ENCODE measurements at regions not wholly inside any gene's neighbourhood (a gene's known extent, or its start where the extent isn't known, plus 50 kb on each side); places are given as distances from the start of the nearest gene placed in this dataset.
A peak's percentile ranks its signal among the peaks of the same experiment; 100 is the strongest.

DNA sequence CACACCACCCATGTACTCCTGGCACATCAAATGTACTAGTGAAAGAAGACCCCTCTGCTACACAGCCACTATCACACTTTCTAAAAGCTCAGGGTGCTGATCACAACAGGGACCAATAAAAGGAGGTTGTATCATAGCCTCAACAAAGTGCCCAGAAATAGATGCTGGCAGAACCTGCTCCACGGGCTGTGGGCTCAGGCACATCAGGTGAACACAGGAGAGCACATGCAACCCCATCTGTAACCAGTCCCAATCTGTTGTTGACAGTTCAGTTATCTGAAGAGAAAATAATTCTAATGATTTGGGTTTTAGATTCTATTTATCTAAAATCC is 282.6 kb upstream of the HSFY2 start:
- Histone ChIP-seq H3K27me3 (no peaks in the 10 kb centered on the region), H3K9me3 (no peaks in the 10 kb centered on the region), H3K36me3 (no peaks in the 10 kb centered on the region), H3K4me3 (no peak overlapping the region)
- DNase-seq = no peak

DNA sequence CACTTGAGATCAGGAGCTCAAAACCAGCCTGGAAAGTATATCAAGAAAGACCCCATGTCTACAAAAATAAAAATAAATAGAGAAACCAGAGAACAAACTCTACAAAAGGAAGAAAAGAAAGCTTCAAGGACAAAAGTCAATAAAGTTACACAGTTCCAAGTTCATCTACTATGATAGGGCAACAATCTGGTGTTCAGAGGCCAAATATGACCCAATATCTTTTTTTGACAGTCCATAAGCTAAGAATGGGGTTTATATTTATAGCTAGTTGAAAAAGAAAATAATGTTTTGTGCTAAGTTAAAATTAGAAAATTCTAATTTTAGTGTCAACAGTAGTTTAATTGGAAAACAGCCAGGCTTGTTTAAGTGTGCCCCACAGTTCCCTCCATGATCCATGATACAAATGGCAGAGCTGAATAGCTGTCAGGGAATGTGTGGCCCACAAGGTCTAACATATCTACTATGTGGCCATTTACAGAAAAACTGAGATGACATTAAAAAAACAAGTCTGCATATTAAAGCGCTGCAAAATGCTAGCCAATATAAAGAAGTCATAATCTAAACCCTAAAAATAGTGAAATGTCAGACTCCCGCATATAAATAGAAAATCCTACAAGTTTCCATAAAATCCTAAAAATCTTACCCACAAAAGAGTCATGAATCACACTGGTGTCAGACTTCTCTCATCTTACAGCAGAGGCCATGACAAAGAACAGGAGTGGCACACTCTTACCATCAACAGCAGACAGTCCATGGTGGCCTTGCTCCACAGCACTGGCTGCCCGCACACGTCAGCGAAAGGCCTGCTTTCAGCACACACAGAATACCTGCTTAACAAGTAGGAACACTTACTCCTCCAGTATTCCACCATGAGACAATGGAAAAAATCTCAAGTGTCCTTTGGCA is 281.9 kb upstream of the HSFY2 start:
- no peaks in the 10 kb centered on the region for H3K27me3 ChIP-seq
- DNase-seq = no peak

DNA sequence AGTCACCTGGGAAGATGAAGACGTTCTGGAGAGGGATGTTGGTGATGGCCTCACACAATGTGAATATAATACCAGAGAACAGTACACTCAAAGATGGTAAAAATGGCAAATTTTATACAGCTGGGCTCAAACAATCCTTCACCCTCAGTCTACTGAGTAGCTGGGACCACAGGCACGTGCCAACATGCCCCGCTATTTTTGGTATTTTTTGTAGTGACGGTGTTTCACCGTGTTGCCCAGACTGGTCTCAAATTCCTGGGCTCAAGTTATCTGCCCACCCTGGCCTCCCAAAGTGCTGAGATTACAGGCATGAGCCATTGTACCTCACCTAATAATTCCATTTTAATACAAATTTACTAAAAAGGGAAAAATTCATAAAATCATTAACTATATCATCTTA is 280.3 kb upstream of the HSFY2 start:
- no peaks in the 10 kb centered on the region for H3K36me3 ChIP-seq
- H3K4me3 ChIP-seq = no peak overlapping the region
- no peaks in the 10 kb centered on the region for H3K9me3 ChIP-seq
- DNase-seq = no peak
- H3K27me3 ChIP-seq = no peaks in the 10 kb centered on the region

More for the DNA sequence above, 281.9 kb upstream of the HSFY2 start:
- Histone ChIP-seq H3K9me3 (no peaks in the 10 kb centered on the region), H3K36me3 (no peaks in the 10 kb centered on the region), H3K4me3 (no peak overlapping the region)

DNA sequence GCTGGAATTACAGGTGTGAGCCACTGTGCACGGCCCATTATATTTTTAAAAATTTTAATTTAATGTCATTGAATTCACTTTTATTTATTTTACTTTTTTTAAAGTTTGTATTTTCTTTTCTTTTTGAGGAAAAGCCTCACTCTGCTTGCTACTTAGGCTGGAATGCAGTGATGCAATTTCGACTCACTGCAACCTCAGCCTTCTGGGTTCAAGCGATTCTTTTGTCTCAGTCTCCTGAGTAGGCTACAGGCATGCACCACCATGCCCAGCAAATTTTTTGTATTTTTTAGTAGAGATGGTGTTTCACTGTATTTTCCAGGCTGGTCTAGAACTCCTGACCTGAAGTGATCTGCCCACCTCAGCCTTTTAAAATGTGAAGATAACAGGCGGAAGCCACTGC is 277.5 kb upstream of the HSFY2 start:
- H3K4me3 ChIP-seq = no peak overlapping the region
- H3K9me3 ChIP-seq = no peaks in the 10 kb centered on the region
- H3K36me3 ChIP-seq = no peaks in the 10 kb centered on the region
- H3K27me3 ChIP-seq = no peaks in the 10 kb centered on the region
- peak; percentile 28 for DNase-seq

DNA sequence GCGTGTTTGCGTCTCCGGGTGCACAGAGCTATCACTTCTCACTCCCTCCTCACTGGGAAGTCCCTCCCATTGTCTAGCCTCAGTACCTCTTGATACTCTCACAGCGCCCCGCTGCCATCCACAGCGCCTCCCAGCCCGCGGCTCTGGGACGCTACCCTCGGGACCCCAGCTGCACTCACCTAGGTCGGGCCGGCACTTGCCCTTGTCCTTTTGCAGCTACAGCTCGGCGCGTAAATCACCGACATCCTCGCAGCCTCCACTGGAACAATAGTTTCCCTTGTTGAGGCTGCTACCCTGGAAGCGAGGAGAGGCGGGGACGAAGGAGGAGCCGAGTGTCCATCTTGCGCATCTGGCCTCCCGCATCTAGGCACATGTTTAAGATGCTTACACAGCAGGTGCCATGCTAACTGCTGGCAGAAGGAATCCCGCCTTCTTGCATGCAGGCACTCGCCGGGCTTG is 269.5 kb upstream of the HSFY2 start:
- Histone ChIP-seq H3K36me3 (no peaks in the 10 kb centered on the region), H3K4me3 (no peak overlapping the region), H3K9me3 (no peaks in the 10 kb centered on the region), H3K27me3 (no peaks in the 10 kb centered on the region)
- DNase-seq = no peak

DNA sequence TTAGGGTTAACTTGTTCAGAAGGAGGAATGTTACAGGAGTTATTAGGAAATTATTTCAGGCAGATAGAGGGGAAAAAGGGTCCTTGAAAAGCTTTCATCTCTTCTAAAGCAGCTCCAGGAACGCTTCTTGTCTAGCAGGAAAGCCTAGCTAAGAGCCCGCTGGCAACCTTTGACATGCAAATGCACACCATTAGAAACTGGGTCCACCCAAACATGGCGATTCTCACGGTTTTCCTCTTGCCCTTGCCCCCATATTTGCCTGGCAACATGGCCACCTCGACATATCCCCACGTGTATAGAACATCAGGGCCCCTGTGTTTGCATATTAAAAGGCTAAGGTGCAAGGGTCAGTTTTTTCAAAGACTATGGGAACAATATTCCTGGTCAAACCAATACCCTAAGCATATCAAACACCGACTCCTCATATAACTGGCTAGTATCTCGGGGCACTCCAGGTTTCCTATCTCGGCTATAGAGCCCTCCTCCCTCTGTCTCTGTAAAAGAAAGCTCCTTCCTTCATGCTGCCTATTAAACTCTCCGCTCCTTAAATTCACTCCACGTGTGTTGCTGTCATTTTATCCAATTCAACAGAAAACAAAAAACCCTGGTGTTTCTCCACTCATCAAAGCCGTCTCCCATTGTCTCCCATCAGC is 268.9 kb upstream of the HSFY2 start:
- DNase-seq = no peak
- H3K36me3 ChIP-seq = no peaks in the 10 kb centered on the region
- H3K4me3 ChIP-seq = no peak overlapping the region
- H3K27me3 ChIP-seq = no peaks in the 10 kb centered on the region
- no peaks in the 10 kb centered on the region for H3K9me3 ChIP-seq

DNA sequence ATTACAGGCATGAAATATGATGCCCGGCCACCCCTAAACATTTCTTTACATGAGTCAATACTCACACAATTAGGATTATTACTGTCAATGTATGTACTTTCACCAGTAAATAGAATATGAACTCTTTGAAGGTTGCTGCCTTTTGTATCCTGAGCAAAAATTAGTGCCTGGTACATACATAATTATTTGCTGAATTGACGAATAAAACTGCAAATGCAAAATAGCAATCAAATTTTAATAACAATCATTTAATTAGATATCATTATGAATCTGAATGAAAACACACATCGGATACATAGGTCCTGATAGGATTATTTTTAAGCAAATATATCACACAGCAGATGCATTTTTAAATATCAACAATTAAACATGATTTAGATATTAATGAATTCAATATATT is 253.1 kb upstream of the HSFY2 start:
- Histone ChIP-seq H3K27me3 (no peaks in the 10 kb centered on the region), H3K4me3 (no peak overlapping the region), H3K9me3 (no peaks in the 10 kb centered on the region), H3K36me3 (no peaks in the 10 kb centered on the region)
- no peak for DNase-seq

DNA sequence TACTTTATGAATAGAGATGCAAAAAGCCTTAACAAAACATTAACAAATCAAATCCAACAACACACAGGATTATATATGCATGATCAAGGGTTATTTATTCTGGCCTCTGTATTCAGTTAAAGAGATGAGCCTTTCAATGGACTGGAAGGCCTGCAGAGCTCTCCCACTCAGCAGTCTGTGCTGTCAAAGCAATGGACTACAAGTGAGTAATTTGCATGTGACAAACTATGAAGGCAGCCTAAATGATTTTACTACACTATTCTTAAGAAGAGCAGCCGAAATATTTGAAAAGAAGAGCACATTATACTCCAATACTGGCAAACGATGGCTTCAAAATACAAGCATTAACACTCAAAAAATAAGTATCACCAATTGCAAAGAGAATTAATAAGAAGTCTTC is 250.4 kb upstream of the HSFY2 start:
- no peaks in the 10 kb centered on the region for H3K36me3 ChIP-seq
- no peak for DNase-seq
- H3K9me3 ChIP-seq = no peaks in the 10 kb centered on the region

DNA sequence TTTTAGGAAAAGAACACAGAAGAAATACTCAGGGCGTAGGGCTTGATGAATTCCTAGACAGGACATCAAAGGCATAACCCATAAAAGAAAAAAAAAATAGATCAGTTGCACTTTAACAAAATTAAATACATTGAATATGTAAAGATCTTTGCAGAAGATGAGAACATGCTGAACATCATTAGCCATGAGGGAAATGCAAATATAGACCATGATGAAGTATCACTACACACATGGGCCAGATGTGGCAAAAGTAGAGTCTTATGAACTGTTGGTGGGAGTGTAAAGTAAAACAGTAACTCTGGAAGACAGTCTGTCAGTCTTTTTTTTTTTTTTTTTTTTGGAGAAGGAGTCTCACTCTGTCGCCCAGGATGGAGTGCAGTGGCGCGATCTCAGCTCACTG is 246.7 kb upstream of the HSFY2 start:
- H3K4me3 ChIP-seq = no peak overlapping the region
- H3K36me3 ChIP-seq = no peaks in the 10 kb centered on the region
- no peaks in the 10 kb centered on the region for H3K27me3 ChIP-seq
- no peaks in the 10 kb centered on the region for H3K9me3 ChIP-seq
- no peak for DNase-seq

More for the DNA sequence above, 250.4 kb upstream of the HSFY2 start:
- H3K4me3 ChIP-seq = no peak overlapping the region
- H3K27me3 ChIP-seq = no peaks in the 10 kb centered on the region

DNA sequence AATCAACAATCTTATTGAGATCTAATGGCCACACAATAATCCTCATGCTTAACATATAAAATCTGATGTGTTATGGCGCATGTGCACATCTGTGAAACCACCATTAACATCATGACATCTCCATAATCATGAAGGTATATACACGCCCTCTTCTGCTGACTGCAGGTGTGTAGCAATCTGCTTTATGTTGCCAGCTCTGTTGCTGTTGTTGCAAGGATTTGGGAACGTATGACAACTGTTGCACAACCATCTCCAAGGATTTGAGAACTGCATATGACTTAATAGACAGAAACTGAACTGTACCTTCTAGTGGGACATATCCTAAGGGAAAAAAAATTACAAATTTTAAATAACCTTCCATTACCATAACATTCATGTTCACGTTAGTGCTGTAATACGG is 243.5 kb upstream of the HSFY2 start:
- no peak overlapping the region for H3K4me3 ChIP-seq
- no peaks in the 10 kb centered on the region for H3K27me3 ChIP-seq
- no peak for DNase-seq
- H3K36me3 ChIP-seq = no peaks in the 10 kb centered on the region
- H3K9me3 ChIP-seq = no peaks in the 10 kb centered on the region

DNA sequence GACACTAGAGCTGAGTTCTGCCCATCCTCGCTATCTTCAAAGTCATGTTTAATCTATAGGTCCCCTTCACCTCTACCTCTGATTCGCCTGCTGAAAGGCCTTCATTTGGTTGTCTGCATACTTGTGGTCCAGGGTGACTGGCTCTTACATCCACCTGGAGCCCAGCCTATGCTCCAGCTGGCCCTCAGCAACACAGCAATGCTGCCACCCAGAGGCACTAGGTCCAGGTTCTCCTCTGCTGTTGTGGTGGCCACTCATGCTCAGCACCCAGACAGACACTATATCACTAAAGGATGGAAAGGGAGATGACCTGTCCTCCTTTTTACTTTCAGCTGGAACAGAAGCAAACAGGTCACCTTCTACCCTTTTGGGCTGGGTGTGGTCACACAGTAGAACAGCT is 242.3 kb upstream of the HSFY2 start:
- Histone ChIP-seq H3K27me3 (no peaks in the 10 kb centered on the region), H3K36me3 (no peaks in the 10 kb centered on the region), H3K4me3 (no peak overlapping the region), H3K9me3 (no peaks in the 10 kb centered on the region)
- DNase-seq = peak; percentile 26

DNA sequence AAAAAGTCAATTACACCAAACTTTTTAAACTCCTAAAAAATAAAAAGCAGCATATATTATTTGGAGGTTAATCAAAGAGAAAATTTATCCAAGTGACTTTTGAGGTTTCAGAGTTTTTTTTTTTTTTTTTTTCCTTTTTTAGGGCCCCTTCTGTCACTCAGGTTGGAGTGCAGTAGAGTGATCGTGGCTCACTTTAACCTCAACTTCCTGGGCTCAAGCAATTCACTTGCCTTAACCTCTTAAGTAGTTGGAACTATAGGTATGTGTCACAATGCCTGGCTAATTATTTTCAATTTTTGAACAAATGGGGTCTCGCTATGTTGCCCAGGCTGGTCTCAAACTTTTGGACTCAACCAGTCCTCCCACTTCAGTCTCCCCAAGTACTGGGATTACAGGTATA is 241.7 kb upstream of the HSFY2 start:
- Histone ChIP-seq H3K36me3 (no peaks in the 10 kb centered on the region), H3K9me3 (no peaks in the 10 kb centered on the region), H3K4me3 (no peak overlapping the region), H3K27me3 (no peaks in the 10 kb centered on the region)
- no peak for DNase-seq

DNA sequence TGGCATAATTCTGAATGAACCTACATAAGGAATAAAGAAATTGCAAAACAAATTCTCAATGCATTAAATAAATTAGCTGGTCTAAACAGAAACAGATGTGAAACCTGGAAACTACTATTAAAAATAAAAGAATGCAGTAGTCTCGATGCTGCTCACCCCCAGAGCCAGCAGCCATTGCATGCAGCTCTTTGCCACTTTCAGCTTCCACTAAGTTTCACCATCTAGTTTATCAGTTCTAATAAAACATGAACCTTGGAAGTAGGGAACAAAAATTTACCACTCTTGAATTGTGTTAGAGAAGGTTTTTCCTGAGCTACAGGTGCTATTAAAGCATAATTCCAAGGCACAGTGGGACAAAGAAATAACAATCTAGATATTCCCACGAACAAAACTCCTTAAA is 239.4 kb upstream of the HSFY2 start:
- no peak overlapping the region for H3K4me3 ChIP-seq
- no peak for DNase-seq
- no peaks in the 10 kb centered on the region for H3K9me3 ChIP-seq

DNA sequence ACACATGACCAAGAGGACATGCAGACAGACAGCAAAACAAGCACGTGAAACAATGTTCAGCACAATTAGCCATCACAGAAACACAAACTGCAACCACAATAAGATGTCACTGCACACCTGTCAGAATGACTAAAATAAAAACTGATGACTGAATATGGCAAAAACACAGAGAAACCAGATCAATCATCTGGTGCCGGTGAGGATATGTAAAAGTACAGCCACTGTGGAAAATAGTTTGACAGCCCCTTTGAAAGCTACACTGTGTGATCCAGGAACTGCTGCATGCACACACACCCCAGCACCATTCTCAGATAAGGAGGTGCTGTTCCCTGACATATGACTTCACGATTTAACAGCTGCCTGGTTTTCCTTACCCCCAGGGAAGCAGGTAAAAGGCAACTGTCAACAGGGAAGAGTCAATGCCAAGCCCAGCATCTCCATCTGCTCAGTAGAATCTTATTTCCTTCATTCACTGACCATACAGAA is 238.1 kb upstream of the HSFY2 start:
- DNase-seq = no peak
- H3K27me3 ChIP-seq = no peaks in the 10 kb centered on the region
- no peaks in the 10 kb centered on the region for H3K9me3 ChIP-seq
- H3K4me3 ChIP-seq = no peak overlapping the region
- no peaks in the 10 kb centered on the region for H3K36me3 ChIP-seq

More for the DNA sequence above, 239.4 kb upstream of the HSFY2 start:
- Histone ChIP-seq H3K36me3 (no peaks in the 10 kb centered on the region), H3K27me3 (no peaks in the 10 kb centered on the region)

DNA sequence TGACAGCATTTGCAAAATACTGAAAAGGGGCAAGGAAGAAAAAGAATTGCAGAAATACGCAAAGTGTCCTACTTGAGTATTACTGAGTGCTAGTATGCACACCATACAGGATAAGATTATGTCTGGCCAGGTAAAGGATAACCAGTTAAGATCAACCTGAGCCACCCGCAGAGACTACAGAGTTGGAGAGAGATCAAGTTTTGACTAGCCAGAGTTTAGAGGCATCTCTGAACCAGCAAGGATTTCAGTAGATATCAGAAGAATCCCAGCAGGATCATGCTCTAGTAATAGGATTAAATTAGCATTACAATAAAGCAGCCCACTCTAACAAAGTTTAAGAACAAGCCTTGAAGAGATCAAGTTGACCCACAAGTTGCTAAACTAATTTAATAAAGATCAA is 232.7 kb upstream of the HSFY2 start:
- Histone ChIP-seq H3K9me3 (no peaks in the 10 kb centered on the region), H3K36me3 (no peaks in the 10 kb centered on the region), H3K27me3 (no peaks in the 10 kb centered on the region), H3K4me3 (no peak overlapping the region)
- no peak for DNase-seq

DNA sequence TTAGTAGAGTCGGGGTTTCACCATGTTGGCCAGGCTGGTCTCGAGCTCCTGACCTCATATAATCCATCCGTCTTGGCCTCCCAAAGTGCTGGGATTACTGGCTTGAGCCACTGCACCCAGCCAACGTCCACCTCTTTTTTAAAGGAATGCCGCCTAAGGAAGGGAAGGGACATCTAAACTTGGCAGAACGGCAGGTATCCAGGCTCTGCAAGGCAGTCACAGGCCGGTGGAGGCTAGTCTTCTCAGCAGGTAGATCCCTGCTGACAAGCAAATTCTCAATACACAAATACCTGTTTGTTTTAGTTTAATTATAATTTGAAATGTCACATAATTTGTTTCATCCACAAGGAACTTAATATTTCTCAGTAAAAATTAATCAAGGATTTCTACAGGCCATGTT is 232.0 kb upstream of the HSFY2 start:
- no peaks in the 10 kb centered on the region for H3K27me3 ChIP-seq
- H3K9me3 ChIP-seq = no peaks in the 10 kb centered on the region
- no peaks in the 10 kb centered on the region for H3K36me3 ChIP-seq
- no peak overlapping the region for H3K4me3 ChIP-seq
- DNase-seq = no peak

DNA sequence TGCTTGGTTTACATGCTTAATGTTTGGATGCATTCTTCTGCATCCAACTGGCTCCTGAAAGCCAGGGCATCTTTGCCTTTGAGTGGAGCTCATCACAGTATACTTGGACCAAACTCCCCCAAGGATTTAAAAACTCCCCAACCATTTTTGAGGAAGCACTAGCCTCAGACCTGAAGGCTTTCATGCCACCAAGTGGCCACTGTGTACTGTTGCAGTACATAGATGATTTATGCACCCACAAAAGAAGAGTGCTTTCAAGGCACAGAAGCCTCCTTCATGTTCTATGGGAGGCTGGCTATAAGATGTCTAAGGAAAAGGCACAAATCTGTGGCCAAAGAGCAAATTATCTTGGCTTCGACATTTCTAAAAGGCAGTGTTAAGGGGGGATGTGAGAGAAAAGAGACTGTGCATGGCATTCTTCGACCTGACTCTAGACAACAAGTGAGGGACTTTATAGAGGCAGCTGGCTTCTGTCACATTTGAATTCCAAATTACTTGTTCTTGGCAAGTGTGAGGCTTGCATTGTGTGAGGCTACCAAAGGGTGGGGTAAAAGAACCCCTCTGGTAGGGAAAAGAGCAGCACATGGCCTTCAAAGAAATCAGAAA is 224.2 kb upstream of the HSFY2 start:
- H3K4me3 ChIP-seq = no peak overlapping the region
- no peaks in the 10 kb centered on the region for H3K9me3 ChIP-seq
- H3K36me3 ChIP-seq = no peaks in the 10 kb centered on the region
- DNase-seq = no peak
- no peaks in the 10 kb centered on the region for H3K27me3 ChIP-seq
